ENCODE measurements at regions not wholly inside any gene's neighbourhood (a gene's known extent, or its start where the extent isn't known, plus 50 kb on each side); places are given as distances from the start of the nearest gene placed in this dataset.

- no peak for DNase-seq (ENCODE audit: low read depth)
These were observed 168.6 kb upstream of the ZMIZ1 start for GRCh38 chr10:78899996-78900714.

- no peak for DNase-seq (ENCODE audit: low read depth)
These were observed 167.9 kb upstream of the ZMIZ1 start for GRCh38 chr10:78900715-78901430.

- DNase-seq (ENCODE audit: low read depth) = no peak
These were observed 167.1 kb upstream of the ZMIZ1 start for GRCh38 chr10:78901694-78902093.

GRCh38 chr10:78902815-78903214 lies 166.0 kb upstream of the ZMIZ1 start:
- no peak for DNase-seq (ENCODE audit: low read depth)

DNA sequence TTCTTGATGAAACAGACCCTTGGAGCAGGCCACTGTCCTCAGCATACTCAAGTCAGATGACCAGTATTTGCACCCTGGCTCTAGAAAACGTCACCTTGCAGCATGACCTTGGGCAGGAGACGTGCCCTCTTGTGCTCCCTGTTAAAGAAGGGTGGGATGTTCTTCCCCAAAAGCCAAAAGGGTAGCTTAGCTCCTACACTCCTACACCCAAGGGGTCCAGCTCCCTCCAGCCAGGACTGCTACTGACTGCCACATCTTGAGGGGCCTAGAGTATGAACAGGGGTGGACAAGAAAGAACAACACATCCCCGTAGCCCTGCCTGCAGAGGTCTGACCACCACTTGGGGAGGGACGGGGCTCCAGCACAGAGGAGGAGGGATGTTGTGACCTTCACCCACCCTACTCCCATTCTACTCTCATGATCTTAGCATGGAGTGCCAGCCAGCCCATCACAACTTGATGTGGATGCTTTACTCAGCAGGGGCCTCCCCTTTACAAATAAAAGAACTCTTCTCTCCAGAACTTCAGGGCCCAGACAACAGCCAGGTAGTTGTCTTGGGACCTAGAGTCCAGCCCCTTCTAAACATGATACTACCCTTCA lies 165.3 kb upstream of the ZMIZ1 start:
- DNase-seq (ENCODE audit: low read depth) = no peak

- no peak for DNase-seq (ENCODE audit: low read depth)
These were observed 164.6 kb upstream of the ZMIZ1 start for GRCh38 chr10:78904196-78904595.

- DNase-seq (ENCODE audit: low read depth) = no peak
These were observed 163.5 kb upstream of the ZMIZ1 start for GRCh38 chr10:78905015-78905956.

GRCh38 chr10:78905957-78906308 lies 162.8 kb upstream of the ZMIZ1 start:
- no peak for DNase-seq (ENCODE audit: low read depth)

GRCh38 chr10:78906734-78907390 lies 161.9 kb upstream of the ZMIZ1 start:
- DNase-seq (ENCODE audit: low read depth) = no peak

DNA sequence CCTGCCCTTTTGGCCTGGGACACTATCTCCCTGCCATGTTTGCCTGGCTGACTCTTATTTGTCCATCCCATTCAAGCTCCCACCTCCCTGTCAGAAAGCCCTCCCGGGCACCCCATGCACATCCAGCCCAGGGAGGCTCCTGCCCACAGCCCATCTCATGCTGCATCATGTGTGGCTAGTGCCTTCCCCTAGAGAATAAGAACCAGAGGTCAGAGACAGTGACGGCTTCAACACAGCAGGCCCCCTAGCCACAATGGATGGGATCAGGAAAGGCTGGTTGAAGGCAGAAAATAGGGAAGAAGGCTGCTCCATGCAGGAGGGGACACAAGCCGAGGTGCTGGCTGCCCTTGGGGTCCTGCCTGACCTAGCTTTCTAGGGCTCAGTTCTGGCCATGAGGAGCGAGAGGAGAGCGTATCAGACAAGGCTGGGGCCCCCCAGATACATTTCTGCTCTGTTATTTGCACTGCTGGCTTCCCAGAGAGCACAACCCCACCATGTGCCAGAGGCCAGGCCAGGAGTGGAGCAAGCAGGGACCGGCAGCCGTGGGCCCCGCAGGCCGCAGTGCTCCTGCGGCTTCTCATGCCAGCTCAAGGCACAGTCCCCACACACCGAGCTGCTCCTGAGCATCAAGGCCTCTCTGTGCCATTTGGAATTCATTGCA lies 161.1 kb upstream of the ZMIZ1 start:
- DNase-seq (ENCODE audit: low read depth) = no peak

DNA sequence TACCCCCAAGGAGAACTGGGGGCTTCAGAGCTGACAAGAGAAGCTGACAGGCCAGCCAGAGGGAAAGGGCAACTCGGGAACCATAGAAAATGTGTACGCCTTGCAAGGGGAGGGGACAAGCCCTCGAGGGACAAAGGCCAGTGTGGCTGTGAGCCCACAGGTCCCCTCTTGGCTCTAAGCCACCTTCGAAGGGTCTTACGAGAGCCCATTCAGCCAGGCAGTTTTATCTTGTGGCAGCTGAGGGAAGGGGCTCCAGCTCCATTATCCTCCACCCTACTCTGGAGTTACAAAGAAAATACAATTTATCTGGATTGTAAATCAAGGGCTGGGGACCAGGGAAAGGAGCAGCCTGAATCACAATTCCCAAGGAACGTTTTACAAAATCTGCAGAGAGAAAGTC lies 159.5 kb upstream of the ZMIZ1 start:
- no peak for DNase-seq (ENCODE audit: low read depth)

DNA sequence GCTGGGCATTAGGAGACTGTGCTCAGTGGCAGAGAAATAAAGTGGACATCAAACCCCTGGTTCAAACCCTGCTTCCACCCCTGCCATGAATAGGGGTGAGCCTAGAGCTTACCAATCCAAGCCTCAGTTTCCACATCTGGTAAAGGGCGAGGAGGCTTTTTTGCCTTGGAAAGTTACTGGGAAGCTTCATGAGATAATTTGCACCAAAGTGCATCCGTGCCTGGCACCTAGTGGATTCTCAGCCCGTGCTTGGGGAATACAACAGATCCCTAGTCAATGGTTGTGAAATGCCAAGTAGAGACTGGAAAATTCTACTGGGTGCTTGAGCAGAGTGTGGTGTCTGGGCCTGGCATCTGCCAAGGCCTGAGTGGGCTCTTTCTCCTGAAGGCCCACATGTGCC lies 158.7 kb upstream of the ZMIZ1 start:
- no peak for DNase-seq (ENCODE audit: low read depth)

GRCh38 chr10:78910476-78910875 lies 158.3 kb upstream of the ZMIZ1 start:
- no peak for DNase-seq (ENCODE audit: low read depth)

DNA sequence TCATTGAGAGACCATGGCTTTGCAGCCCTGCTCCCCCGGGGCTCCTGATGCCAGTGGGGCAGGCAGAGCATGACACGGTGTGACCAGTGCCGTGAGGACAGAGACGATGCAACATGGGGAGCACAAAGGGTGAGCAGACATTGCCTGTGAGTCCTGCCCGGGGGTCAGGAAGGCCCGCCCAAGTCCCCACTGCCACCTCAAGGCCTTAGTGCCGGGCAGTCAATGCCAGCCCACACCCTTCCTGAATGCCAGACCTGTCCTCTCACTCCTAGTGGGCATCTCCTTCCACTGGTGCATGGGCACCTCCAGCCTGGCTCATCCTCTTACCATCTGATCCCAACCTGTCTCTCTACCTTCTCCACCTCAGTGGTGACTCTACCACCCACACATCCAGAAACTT lies 157.9 kb upstream of the ZMIZ1 start:
- no peak for DNase-seq (ENCODE audit: low read depth)

GRCh38 chr10:78911533-78912340 lies 157.0 kb upstream of the ZMIZ1 start:
- DNase-seq (ENCODE audit: low read depth) = no peak

- DNase-seq (ENCODE audit: low read depth) = no peak
These were observed 156.2 kb upstream of the ZMIZ1 start for GRCh38 chr10:78912361-78913218.

DNA sequence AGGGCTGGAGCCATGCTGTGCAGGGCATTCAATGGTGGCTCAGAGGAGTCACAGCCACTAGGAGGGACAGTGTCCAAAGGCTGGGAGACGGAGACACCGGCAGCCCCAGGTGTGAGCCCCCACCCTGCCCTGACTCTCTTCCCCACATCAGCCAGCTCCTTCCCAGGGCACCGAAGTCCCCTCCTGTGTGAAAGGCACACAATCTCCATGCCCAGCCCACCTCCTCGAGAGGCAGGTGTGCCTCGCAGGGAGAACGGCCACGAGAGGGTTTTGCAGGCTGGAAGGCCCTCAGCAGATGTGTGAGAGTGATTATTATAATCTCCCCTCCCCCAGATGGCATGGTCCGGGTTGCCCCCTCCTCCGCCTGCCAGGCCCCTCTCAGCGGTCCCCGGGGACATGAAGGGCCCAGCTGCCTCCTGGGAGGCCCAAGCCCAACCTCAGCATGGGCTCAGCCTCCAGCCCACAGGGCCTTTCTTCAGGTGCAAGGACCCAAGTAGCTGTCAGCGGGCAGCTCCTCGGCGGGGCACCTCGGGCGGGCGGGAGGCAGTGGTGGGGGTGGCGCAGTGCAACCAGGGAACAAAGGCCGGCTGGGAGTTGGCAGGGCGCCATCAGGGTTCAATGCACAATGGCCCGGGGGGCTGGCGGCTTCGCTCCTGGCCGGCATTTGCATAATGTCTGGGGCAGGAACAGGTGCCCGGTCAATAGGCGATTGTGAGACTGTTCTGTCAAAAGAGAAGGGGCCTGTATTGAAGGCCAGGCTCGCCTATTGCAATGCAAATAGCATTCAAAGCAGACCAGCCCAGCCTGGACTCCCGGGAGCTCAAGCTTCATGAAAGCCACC lies 155.3 kb upstream of the ZMIZ1 start:
- DNase-seq (ENCODE audit: low read depth) = no peak

DNA sequence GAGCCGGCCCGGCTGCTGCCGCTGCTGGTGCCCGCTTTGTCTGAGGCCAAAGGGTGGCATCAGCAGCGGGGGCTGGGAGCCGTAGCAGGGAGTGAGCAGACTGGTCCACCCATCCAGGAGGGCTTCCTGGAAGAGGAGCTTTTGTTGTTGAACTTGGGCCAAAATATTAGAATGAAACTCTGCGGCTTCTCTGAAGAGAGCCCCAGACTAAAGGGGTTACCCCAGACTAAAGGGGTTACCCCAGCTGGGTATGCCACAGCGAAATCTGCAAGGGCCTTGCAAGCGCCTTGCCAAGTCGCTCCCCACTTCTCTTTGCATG lies 154.7 kb upstream of the ZMIZ1 start:
- no peak for DNase-seq (ENCODE audit: low read depth)
